HG03108 (cell line): ENCODE measurements at regions not wholly inside any gene's neighbourhood (a gene's known extent, or its start where the extent isn't known, plus 50 kb on each side); places are given as distances from the start of the nearest gene placed in this dataset.

Source experiments
- ATAC-seq: cut with Tn5 transposase; IDR thresholded peaks from one replicate; pipeline ENCODE4 v1.9.1; 2021; ENCODE audit warnings: moderate library complexity; ENCODE audit not compliant: unreplicated experiment

DNA sequence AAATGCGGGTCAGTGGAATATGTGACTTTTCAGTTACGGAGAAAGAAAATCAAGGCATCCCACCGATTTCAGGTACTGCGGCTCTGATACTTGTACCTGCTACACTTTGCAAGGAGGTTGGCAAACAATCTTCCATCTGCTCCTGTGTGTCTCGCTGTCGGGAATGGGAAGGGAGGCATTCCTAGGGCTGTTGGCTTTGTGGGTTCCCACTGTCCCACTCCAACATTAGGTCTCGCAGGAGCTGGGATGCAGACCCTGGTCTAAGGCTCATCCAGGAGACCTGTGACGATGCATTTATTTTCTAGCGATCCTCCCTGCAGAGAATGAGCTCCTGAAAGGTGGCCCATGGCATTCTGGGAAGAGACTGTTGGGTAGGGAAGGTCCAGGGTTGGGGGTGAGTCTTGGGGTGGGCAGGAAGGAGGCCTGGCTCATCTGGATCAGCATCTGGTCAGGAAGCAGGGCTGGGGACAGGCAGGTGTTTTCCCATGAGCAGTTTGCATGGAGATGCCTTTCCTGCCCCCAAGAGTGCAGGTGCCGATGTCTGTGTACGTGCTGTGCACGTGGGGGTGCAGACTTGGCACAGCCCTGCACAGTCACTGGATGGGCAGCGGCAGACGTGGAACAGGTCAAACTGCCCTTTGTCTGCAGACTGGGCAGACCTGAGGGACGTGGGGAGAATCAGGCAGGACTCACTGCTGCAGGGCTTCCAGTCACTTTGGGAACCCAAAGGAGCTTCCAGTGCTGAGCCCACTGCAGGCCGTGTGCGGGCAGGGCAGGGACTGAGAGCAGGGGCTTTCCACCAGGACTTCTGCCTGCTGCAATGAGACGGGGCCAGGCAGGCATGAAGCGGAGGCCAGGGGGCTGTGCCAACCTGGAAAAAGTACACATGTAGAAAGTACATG lies 152.4 kb downstream of the TEX29 start:
- no peak for ATAC-seq

GRCh38 chr13:111474136-111475002 lies 153.9 kb downstream of the TEX29 start:
- ATAC-seq: no peak

DNA sequence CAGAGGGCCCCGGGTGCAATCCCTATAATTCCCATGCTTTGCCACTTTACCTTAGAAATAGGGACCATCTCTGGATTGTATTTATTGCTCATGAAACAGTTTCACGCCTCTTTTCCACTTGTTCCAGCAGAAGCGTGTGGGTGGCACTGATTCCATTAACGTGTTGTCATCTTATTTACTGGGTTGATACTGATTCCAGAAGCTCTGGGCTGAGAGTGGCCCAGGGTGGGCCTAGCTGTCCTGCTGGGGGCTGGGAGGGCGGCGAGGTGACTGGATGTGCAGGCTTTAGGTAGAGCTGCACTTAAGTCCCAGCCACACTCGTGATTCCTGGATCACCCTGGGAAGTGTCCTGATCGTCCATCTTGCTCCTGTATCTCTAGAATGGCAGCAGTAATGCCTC lies 155.0 kb downstream of the TEX29 start:
- ATAC-seq: no peak

- ATAC-seq: no peak
Measured at GRCh38 chr13:111476197-111476596, 155.8 kb downstream of the TEX29 start.

GRCh38 chr13:111479412-111479811 lies 159.0 kb downstream of the TEX29 start:
- no peak for ATAC-seq

DNA sequence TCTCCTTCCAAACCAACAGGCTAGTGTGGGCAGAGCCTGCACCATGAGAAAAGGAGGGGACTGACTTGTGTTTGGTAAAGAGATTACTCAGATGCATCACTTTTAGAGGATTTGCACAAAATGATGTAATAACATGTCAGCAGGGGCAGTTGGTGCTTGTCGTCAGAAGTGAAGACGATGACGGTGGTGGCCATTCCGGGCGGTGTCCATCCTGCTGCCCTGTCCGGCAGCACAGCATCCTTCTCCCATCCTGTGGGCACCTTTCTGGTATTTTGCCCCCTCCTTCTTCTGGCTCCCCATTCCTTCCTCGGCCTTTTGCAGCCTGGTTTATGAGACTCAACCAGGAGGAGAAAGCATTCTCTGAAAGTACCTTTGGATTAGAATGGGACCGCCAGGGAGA lies 160.1 kb downstream of the TEX29 start:
- no peak for ATAC-seq

DNA sequence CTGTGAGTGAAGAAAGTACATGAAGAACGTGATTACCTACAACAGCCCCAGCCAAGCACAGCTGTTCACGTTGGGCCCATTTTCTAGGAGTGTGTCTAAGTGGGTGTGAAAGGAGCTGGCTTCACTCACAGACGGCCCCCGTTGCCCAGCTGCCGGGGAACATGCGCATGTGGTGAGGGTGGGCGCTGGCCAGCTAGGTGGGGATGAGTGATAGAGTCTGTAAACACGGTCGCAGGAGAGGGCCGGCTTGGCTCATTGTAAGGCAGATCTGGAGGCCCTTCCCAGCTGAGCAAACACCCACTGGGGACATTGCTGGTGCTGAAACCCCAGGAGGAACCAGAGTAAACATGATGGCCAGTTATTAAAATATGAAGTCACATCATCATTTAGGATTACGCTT lies 160.5 kb downstream of the TEX29 start:
- no peak for ATAC-seq

DNA sequence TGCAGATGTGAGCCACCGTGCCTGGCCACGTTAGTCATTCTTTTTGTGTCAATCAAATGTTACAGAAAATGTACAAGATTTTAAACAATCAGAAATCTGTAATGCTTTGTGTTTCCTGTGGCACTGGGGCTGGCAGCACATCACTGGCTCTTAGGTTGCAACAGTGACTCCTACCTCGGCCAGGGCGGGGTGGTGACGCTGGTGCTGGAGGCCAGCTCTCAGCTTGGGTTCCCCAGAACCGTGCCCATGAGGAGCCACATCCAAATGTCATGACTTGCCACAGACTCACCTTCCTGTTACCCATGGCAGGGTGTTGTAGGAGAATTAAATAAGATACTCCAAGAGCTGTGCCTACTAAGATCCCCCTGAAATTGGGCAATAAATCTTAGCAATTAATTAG lies 161.7 kb downstream of the TEX29 start:
- no peak for ATAC-seq

GRCh38 chr13:111482806-111483620 lies 162.6 kb downstream of the TEX29 start:
- no peak for ATAC-seq

- ATAC-seq: no peak
Measured at GRCh38 chr13:111483621-111483987, 163.2 kb downstream of the TEX29 start.

GRCh38 chr13:111484141-111484925 lies 163.9 kb downstream of the TEX29 start:
- ATAC-seq: no peak

DNA sequence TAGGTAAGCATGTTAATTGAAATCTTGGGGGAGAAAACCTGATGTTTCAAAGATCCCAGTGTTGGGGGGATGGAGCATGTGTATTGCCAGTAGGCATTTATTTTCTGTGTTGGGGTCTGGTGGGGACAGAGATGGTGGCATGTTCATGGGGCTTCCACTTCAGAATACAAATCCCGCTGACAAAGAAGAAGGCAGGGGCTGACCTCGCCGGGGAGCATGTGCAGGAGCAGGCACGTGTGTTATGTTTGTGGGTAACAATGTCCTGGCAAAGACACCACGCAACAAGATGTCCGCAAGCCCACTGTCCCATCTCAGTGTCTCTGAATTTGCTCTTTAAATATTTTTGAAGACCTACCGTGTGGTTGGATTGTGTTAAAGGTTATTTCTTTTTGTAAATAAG lies 164.5 kb downstream of the TEX29 start:
- no peak for ATAC-seq

GRCh38 chr13:111485491-111486250 lies 165.2 kb downstream of the TEX29 start:
- no peak for ATAC-seq

- ATAC-seq: no peak
Measured at GRCh38 chr13:111486331-111486730, 165.9 kb downstream of the TEX29 start.

- no peak for ATAC-seq
Measured at GRCh38 chr13:111486801-111487200, 166.4 kb downstream of the TEX29 start.

GRCh38 chr13:111488486-111489132 lies 168.2 kb downstream of the TEX29 start:
- no peak for ATAC-seq

DNA sequence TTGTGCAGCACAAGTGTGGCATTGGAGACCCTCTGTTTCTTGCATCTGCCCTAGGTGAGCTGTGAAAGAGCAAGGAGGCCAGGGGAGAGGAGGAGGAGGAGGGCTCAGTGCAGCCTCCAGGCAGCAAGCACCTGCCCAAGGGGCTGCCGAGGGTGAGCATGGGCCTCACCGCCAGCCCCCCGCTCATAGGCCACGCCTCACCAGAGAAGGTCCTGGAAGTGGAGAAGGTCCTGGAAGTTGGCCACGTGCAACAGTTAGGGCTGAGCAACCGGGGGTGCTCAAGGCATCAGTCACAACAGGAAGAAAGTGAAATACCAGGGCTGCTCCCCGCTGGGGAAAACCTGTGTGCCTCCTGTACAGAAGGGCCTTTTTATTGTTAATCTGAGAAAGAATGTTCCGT lies 168.9 kb downstream of the TEX29 start:
- no peak for ATAC-seq

GRCh38 chr13:111490611-111491010 lies 170.2 kb downstream of the TEX29 start:
- no peak for ATAC-seq

- no peak for ATAC-seq
Measured at GRCh38 chr13:111491021-111491420, 170.6 kb downstream of the TEX29 start.
